Neuron (in vitro differentiated cells): ENCODE measurements at regions not wholly inside any gene's neighbourhood (a gene's known extent, or its start where the extent isn't known, plus 50 kb on each side); places are given as distances from the start of the nearest gene placed in this dataset.

Source experiments
- H2AFZ ChIP-seq: one replicate; pipeline ENCODE4 v1.6.1; 2013; ENCODE audit warnings: low read depth, mild to moderate bottlenecking, inconsistent platforms, low read length, moderate library complexity
- H3K27me3 ChIP-seq: one replicate; pipeline ENCODE4 v1.6.1; 2013; ENCODE audit warnings: low read length; ENCODE audit not compliant: insufficient read depth
- H3K36me3 ChIP-seq: one replicate; pipeline ENCODE4 v1.6.1; 2013; ENCODE audit warnings: low read length; ENCODE audit not compliant: insufficient read depth
- H3K4me1 ChIP-seq: one replicate; pipeline ENCODE4 v1.6.1; 2013; ENCODE audit warnings: low read length; ENCODE audit not compliant: insufficient read depth
- H3K4me3 ChIP-seq: 2 replicates; pipeline ENCODE4 v1.5.1; 2013; ENCODE audit warnings: mild to moderate bottlenecking, low read length, moderate library complexity
- H3K9me3 ChIP-seq: one replicate; pipeline ENCODE4 v1.6.1; 2013; ENCODE audit warnings: low read length

- H3K36me3 ChIP-seq: no peaks in the 10 kb centered on the region
- no peak overlapping the region for H3K4me3 ChIP-seq
These were observed 894.0 kb upstream of the FRG1 start for GRCh38 chr4:189046642-189047041.

GRCh38 chr4:189048119-189048518, 892.6 kb upstream of the FRG1 start:
- no peaks in the 10 kb centered on the region for H3K4me1 ChIP-seq
- H3K27me3 ChIP-seq: no peaks in the 10 kb centered on the region
- no peak overlapping the region for H2AFZ ChIP-seq
- H3K36me3 ChIP-seq: no peaks in the 10 kb centered on the region
- no peak overlapping the region for H3K4me3 ChIP-seq
- H3K9me3 ChIP-seq: no peaks in the 10 kb centered on the region

More at GRCh38 chr4:189046642-189047041, 894.0 kb upstream of the FRG1 start:
- Histone ChIP-seq H2AFZ (no peak overlapping the region), H3K4me1 (no peaks in the 10 kb centered on the region), H3K27me3 (no peaks in the 10 kb centered on the region), H3K9me3 (no peaks in the 10 kb centered on the region)

GRCh38 chr4:189049682-189050081, 891.0 kb upstream of the FRG1 start:
- Histone ChIP-seq H3K27me3 (no peaks in the 10 kb centered on the region), H3K36me3 (no peaks in the 10 kb centered on the region), H3K4me1 (no peaks in the 10 kb centered on the region), H3K4me3 (no peak overlapping the region), H3K9me3 (no peaks in the 10 kb centered on the region), H2AFZ (no peak overlapping the region)

GRCh38 chr4:189050643-189051042, 890.0 kb upstream of the FRG1 start:
- Histone ChIP-seq H3K36me3 (no peaks in the 10 kb centered on the region), H3K4me1 (no peaks in the 10 kb centered on the region), H3K27me3 (no peaks in the 10 kb centered on the region), H3K4me3 (no peak overlapping the region), H3K9me3 (no peaks in the 10 kb centered on the region), H2AFZ (no peak overlapping the region)

- H2AFZ ChIP-seq: no peak overlapping the region
- H3K9me3 ChIP-seq: no peaks in the 10 kb centered on the region
- H3K4me1 ChIP-seq: no peaks in the 10 kb centered on the region
- H3K36me3 ChIP-seq: no peaks in the 10 kb centered on the region
- H3K4me3 ChIP-seq: no peak overlapping the region
- no peaks in the 10 kb centered on the region for H3K27me3 ChIP-seq
These were observed 887.1 kb upstream of the FRG1 start for GRCh38 chr4:189053621-189054020.

GRCh38 chr4:189060104-189060503, 880.6 kb upstream of the FRG1 start:
- Histone ChIP-seq H3K4me3 (no peak overlapping the region), H3K27me3 (no peaks in the 10 kb centered on the region)

GRCh38 chr4:189062047-189062820, 878.4 kb upstream of the FRG1 start:
- H3K27me3 ChIP-seq: no peaks in the 10 kb centered on the region
- no peaks in the 10 kb centered on the region for H3K9me3 ChIP-seq
- no peak overlapping the region for H2AFZ ChIP-seq
- no peak overlapping the region for H3K4me3 ChIP-seq
- no peaks in the 10 kb centered on the region for H3K36me3 ChIP-seq
- H3K4me1 ChIP-seq: no peaks in the 10 kb centered on the region

More at GRCh38 chr4:189060104-189060503, 880.6 kb upstream of the FRG1 start:
- H3K4me1 ChIP-seq: no peaks in the 10 kb centered on the region
- no peak overlapping the region for H2AFZ ChIP-seq
- no peaks in the 10 kb centered on the region for H3K36me3 ChIP-seq
- H3K9me3 ChIP-seq: no peaks in the 10 kb centered on the region

GRCh38 chr4:189069772-189070171, 870.9 kb upstream of the FRG1 start:
- no peaks in the 10 kb centered on the region for H3K27me3 ChIP-seq
- H3K36me3 ChIP-seq: no peaks in the 10 kb centered on the region
- H2AFZ ChIP-seq: no peak overlapping the region
- H3K9me3 ChIP-seq: no peaks in the 10 kb centered on the region
- no peaks in the 10 kb centered on the region for H3K4me1 ChIP-seq
- no peak overlapping the region for H3K4me3 ChIP-seq

GRCh38 chr4:189071241-189071640, 869.4 kb upstream of the FRG1 start:
- Histone ChIP-seq H2AFZ (no peak overlapping the region), H3K4me3 (no peak overlapping the region), H3K9me3 (no peaks in the 10 kb centered on the region), H3K27me3 (no peaks in the 10 kb centered on the region), H3K4me1 (no peaks in the 10 kb centered on the region), H3K36me3 (no peaks in the 10 kb centered on the region)

- H3K4me3 ChIP-seq: no peak overlapping the region
- no peaks in the 10 kb centered on the region for H3K27me3 ChIP-seq
- no peaks in the 10 kb centered on the region for H3K9me3 ChIP-seq
- H3K4me1 ChIP-seq: no peaks in the 10 kb centered on the region
- H2AFZ ChIP-seq: no peak overlapping the region
- H3K36me3 ChIP-seq: no peaks in the 10 kb centered on the region
These were observed 866.9 kb upstream of the FRG1 start for GRCh38 chr4:189073739-189074138.

GRCh38 chr4:189081826-189082225, 858.8 kb upstream of the FRG1 start:
- no peak overlapping the region for H2AFZ ChIP-seq
- H3K4me1 ChIP-seq: no peaks in the 10 kb centered on the region
- H3K36me3 ChIP-seq: no peaks in the 10 kb centered on the region
- H3K4me3 ChIP-seq: no peak overlapping the region
- H3K27me3 ChIP-seq: no peaks in the 10 kb centered on the region
- no peaks in the 10 kb centered on the region for H3K9me3 ChIP-seq

GRCh38 chr4:189083769-189084168, 856.9 kb upstream of the FRG1 start:
- H2AFZ ChIP-seq: no peak overlapping the region
- H3K27me3 ChIP-seq: no peaks in the 10 kb centered on the region
- no peaks in the 10 kb centered on the region for H3K4me1 ChIP-seq
- H3K36me3 ChIP-seq: no peaks in the 10 kb centered on the region
- no peaks in the 10 kb centered on the region for H3K9me3 ChIP-seq
- H3K4me3 ChIP-seq: no peak overlapping the region

- Histone ChIP-seq H3K27me3 (no peaks in the 10 kb centered on the region), H2AFZ (no peak overlapping the region), H3K4me1 (no peaks in the 10 kb centered on the region), H3K4me3 (no peak overlapping the region), H3K36me3 (no peaks in the 10 kb centered on the region), H3K9me3 (no peaks in the 10 kb centered on the region)
These were observed 856.0 kb upstream of the FRG1 start for GRCh38 chr4:189084671-189085070.

GRCh38 chr4:189087971-189088370, 852.7 kb upstream of the FRG1 start:
- Histone ChIP-seq H2AFZ (no peak overlapping the region), H3K36me3 (no peaks in the 10 kb centered on the region), H3K4me3 (no peak overlapping the region), H3K27me3 (no peaks in the 10 kb centered on the region), H3K4me1 (no peaks in the 10 kb centered on the region), H3K9me3 (no peaks in the 10 kb centered on the region)
